ENCODE measurements at regions not wholly inside any gene's neighbourhood (a gene's known extent, or its start where the extent isn't known, plus 50 kb on each side); places are given as distances from the start of the nearest gene placed in this dataset.

DNA sequence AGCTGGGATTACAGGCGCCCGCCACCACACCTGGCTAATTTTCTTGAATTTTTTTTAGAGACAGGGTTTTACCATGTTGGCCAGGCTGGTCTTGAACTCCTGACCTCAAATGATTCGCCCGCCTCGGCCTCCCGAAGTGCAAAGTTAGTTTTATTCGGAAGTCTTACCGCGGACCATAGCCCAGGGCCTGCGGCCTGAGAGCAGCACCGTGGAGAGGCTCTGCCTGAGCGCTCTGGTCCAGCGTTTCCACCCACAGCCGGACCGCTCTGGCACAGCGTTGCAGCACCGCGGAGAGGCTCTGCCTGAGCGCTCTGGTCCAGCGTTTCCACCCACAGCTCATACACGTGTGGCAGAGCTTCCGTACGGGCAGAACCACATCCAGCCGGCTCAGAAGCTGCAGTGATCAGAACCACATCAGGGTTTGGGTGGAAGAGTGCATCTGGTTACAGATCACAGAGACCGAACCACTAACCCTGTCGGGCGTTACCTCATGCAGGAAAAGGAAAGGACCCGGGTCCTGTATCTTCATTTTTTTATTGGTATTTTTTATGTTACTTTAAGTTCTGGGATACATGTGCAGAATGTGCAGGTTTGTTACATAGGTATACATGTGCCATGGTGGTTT, 102.4 kb upstream of the SOX1 start:
- TF ChIP-seq TCF7L2 (IDR thresholded peaks at IDR 0.05; ENCODE audit: low read depth, low read length) = no peak
- TF ChIP-seq POLR2AphosphoS5 (IDR thresholded peaks at IDR 0.05; ENCODE audit: low read depth, low read length) = no peak
- TF ChIP-seq, protein P1, sequence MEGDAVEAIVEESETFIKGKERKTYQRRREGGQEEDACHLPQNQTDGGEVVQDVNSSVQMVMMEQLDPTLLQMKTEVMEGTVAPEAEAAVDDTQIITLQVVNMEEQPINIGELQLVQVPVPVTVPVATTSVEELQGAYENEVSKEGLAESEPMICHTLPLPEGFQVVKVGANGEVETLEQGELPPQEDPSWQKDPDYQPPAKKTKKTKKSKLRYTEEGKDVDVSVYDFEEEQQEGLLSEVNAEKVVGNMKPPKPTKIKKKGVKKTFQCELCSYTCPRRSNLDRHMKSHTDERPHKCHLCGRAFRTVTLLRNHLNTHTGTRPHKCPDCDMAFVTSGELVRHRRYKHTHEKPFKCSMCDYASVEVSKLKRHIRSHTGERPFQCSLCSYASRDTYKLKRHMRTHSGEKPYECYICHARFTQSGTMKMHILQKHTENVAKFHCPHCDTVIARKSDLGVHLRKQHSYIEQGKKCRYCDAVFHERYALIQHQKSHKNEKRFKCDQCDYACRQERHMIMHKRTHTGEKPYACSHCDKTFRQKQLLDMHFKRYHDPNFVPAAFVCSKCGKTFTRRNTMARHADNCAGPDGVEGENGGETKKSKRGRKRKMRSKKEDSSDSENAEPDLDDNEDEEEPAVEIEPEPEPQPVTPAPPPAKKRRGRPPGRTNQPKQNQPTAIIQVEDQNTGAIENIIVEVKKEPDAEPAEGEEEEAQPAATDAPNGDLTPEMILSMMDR (IDR thresholded peaks at IDR 0.05) = no peak
- Histone ChIP-seq H3K27ac (ENCODE audit: low read length) (no peak overlapping the region), H3K36me3 (ENCODE audit: control insufficient read depth, insufficient read depth, low read length) (no peaks in the 10 kb centered on the region), H3K9me3 (ENCODE audit: control insufficient read depth, insufficient read depth, low read depth, low read length) (no peaks in the 10 kb centered on the region), H3K27me3 (ENCODE audit: control insufficient read depth, insufficient read depth, low read length) (no peaks in the 10 kb centered on the region), H3K4me3 (ENCODE audit: low read depth in 2 of 2, low read length in 2 of 2) (no peak overlapping the region), H3K4me1 (ENCODE audit: control insufficient read depth, insufficient read depth, low read length) (no peaks in the 10 kb centered on the region)
- DNase-seq (ENCODE audit: low read depth, low spot score) (no peak), ATAC-seq (no peak)
- CTCF ChIA-PET = no interaction called here
- in situ Hi-C loops (cut with HindIII; ENCODE audit: low pct_unique_long_range_greater_than_20kb, low sequenced_read_pairs) (no loop called here), intact Hi-C loops (cut with micrococcal nuclease; ENCODE audit: unreplicated experiment) (no loop called here)
- BruUV-seq (replicated peaks) = no TSS peak
- POLR2A ChIA-PET = no interaction called here

DNA sequence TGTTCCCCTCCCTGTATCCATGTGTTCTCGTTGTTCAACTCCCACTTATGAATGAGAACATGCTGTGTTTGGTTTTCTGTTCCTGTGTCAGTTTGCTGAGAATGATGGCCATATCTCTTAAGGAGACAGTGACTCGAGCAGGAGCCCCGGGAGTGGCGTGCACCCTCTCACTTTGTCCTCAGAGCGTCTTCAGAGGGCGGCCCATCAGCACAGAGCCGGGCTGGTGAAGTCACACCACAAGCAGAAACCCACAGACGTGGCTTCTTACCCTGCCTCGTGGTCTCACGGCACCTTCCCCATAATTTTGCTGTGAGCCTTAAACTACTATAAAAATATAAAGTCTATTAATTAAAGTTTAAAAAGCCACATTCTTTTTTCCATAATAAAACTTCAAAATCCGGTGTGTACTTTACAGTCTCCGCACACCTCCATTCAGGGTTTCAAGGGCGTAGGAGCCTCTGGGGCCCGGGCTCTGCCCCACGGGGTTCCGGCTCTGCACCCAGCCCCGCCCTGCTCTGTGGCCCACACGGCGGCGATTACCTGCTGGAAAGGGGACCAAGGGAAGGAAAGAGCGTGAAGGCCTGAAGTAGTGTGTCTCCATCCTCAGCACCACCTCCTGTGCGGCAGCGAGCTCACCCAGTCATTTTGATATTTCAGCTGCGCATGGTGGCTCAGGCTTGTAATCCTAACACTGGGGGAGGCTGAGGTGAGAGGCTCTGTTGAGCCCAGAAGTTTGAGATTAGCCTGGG, 101.3 kb upstream of the SOX1 start:
- Histone ChIP-seq H3K4me1 (ENCODE audit: control insufficient read depth, insufficient read depth, low read length) (no peaks in the 10 kb centered on the region), H3K4me3 (ENCODE audit: low read depth in 2 of 2, low read length in 2 of 2) (no peak overlapping the region), H3K27me3 (ENCODE audit: control insufficient read depth, insufficient read depth, low read length) (no peaks in the 10 kb centered on the region), H3K27ac (ENCODE audit: low read length) (no peak overlapping the region), H3K9me3 (ENCODE audit: control insufficient read depth, insufficient read depth, low read depth, low read length) (no peaks in the 10 kb centered on the region), H3K36me3 (ENCODE audit: control insufficient read depth, insufficient read depth, low read length) (no peaks in the 10 kb centered on the region)
- in situ Hi-C loops (cut with HindIII; ENCODE audit: low pct_unique_long_range_greater_than_20kb, low sequenced_read_pairs) (no loop called here), intact Hi-C loops (cut with micrococcal nuclease; ENCODE audit: unreplicated experiment) (no loop called here)
- DNase-seq (ENCODE audit: low read depth, low spot score) (no peak), ATAC-seq (no peak)
- POLR2A ChIA-PET = no interaction called here
- TF ChIP-seq SIN3A (IDR thresholded peaks at IDR 0.05; ENCODE audit: borderline replicate concordance, insufficient read depth, low read depth, low read length) (no peak), POLR2AphosphoS5 (IDR thresholded peaks at IDR 0.05; ENCODE audit: low read depth, low read length) (no peak), TCF7L2 (IDR thresholded peaks at IDR 0.05; ENCODE audit: low read depth, low read length) (no peak)
- TF ChIP-seq, protein P2, sequence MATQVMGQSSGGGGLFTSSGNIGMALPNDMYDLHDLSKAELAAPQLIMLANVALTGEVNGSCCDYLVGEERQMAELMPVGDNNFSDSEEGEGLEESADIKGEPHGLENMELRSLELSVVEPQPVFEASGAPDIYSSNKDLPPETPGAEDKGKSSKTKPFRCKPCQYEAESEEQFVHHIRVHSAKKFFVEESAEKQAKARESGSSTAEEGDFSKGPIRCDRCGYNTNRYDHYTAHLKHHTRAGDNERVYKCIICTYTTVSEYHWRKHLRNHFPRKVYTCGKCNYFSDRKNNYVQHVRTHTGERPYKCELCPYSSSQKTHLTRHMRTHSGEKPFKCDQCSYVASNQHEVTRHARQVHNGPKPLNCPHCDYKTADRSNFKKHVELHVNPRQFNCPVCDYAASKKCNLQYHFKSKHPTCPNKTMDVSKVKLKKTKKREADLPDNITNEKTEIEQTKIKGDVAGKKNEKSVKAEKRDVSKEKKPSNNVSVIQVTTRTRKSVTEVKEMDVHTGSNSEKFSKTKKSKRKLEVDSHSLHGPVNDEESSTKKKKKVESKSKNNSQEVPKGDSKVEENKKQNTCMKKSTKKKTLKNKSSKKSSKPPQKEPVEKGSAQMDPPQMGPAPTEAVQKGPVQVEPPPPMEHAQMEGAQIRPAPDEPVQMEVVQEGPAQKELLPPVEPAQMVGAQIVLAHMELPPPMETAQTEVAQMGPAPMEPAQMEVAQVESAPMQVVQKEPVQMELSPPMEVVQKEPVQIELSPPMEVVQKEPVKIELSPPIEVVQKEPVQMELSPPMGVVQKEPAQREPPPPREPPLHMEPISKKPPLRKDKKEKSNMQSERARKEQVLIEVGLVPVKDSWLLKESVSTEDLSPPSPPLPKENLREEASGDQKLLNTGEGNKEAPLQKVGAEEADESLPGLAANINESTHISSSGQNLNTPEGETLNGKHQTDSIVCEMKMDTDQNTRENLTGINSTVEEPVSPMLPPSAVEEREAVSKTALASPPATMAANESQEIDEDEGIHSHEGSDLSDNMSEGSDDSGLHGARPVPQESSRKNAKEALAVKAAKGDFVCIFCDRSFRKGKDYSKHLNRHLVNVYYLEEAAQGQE (IDR thresholded peaks at IDR 0.05; ENCODE audit: insufficient read depth in 1 of 2, low read depth in 2 of 2, low read length in 1 of 2) = no peak
- TF ChIP-seq, protein P1 (IDR thresholded peaks at IDR 0.05) = no peak
- BruUV-seq (replicated peaks) = no TSS peak
- CTCF ChIA-PET = no interaction called here
